PFSK-1 (cell line): ENCODE measurements at regions not wholly inside any gene's neighbourhood (a gene's known extent, or its start where the extent isn't known, plus 50 kb on each side); places are given as distances from the start of the nearest gene placed in this dataset.

ENCODE experiments used
- FOXP2 ChIP-seq: optimal IDR thresholded peaks from 2 replicates; pipeline ENCODE3; 2011; ENCODE audit warnings: borderline replicate concordance, control low read depth, inconsistent platforms; ENCODE audit not compliant: insufficient read depth; ENCODE audit errors: extremely low read length, extremely low read depth
- POLR2AphosphoS5 ChIP-seq: IDR thresholded peaks from 2 replicates; pipeline ENCODE4 v1.6.1; 2012; ENCODE audit warnings: low read depth, mild to moderate bottlenecking, control low read depth, low read length, moderate library complexity
- REST ChIP-seq, 2 experiments: IDR thresholded peaks; 2 replicates each; pipeline versions ENCODE4 v1.6.1 to v1.8.0; 2011 to 2012; ENCODE audit warnings: low read depth in 2 of 2, low read length in 2 of 2, control low read depth in 1 of 2, inconsistent platforms in 1 of 2, mild to moderate bottlenecking in 1 of 2, moderate library complexity in 1 of 2; ENCODE audit not compliant: insufficient read depth in 1 of 2
- SIN3A ChIP-seq: IDR thresholded peaks from 2 replicates; pipeline ENCODE4 v1.6.1; 2012; ENCODE audit warnings: mild to moderate bottlenecking, low read length, moderate library complexity, borderline replicate concordance; ENCODE audit not compliant: insufficient read depth
- TAF1 ChIP-seq: IDR thresholded peaks from 2 replicates; pipeline ENCODE4 v1.6.1; 2012; ENCODE audit warnings: low read length, control low read depth, borderline replicate concordance; ENCODE audit not compliant: insufficient read depth

- TF ChIP-seq FOXP2 = no peak
- no peak for TF ChIP-seq SIN3A
- no peak for TF ChIP-seq REST (IDR thresholded peaks at IDR 0.05; ENCODE audit: insufficient read depth in 1 of 2, low read depth in 2 of 2, low read length in 2 of 2)
- TF ChIP-seq TAF1 = no peak
- no peak for TF ChIP-seq POLR2AphosphoS5
These were observed 786.0 kb upstream of the ZEB2 start for GRCh38 chr2:145305889-145306288.

DNA sequence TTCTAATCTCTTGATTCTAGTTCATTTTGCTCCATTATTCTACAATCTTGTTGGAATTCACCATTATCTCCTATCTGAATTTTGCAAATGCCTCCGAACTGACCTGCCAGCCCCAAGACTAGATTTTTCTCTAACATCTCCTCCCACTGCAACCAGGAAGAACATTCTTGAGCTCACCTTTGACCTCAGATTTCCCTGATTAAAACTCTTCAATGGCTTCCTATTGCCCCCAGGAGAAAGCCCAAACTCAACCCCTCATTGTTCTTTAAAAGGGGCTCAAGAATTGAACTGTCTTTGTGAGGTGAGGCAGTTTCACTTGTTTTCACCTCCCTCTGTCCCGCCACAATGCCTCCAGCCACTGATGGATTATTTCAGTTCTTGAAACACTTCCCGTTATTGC is 784.6 kb upstream of the ZEB2 start:
- no peak for TF ChIP-seq FOXP2
- no peak for TF ChIP-seq SIN3A
- TF ChIP-seq TAF1 = no peak
- TF ChIP-seq REST (IDR thresholded peaks at IDR 0.05; ENCODE audit: insufficient read depth in 1 of 2, low read depth in 2 of 2, low read length in 2 of 2) = no peak
- no peak for TF ChIP-seq POLR2AphosphoS5

DNA sequence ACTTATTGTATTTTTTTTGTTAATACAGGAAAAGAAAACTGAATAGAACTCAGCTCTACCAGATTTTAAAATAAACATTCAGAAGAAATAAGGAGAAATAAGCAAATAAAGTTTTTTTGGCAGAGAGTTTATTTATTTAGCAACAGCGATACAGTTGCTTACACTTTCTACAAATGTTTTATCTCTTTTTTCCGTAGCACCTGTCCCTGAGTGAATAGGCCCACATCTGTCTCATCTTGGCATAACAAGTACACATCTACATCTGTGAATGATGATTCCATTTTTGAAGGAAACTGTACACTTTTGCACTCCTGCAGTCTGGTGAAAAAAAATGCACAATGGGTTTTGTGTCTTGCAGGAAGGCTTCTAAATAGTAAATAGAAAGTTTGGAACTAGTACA is 783.6 kb upstream of the ZEB2 start:
- TF ChIP-seq REST (IDR thresholded peaks at IDR 0.05; ENCODE audit: insufficient read depth in 1 of 2, low read depth in 2 of 2, low read length in 2 of 2) (no peak), POLR2AphosphoS5 (no peak), SIN3A (no peak), FOXP2 (no peak), TAF1 (no peak)

GRCh38 chr2:145302886-145303285 is 783.0 kb upstream of the ZEB2 start:
- TF ChIP-seq REST (IDR thresholded peaks at IDR 0.05; ENCODE audit: insufficient read depth in 1 of 2, low read depth in 2 of 2, low read length in 2 of 2) (no peak), FOXP2 (no peak), POLR2AphosphoS5 (no peak), SIN3A (no peak), TAF1 (no peak)

- TF ChIP-seq FOXP2 (no peak), POLR2AphosphoS5 (no peak), SIN3A (no peak), REST (IDR thresholded peaks at IDR 0.05; ENCODE audit: insufficient read depth in 1 of 2, low read depth in 2 of 2, low read length in 2 of 2) (no peak), TAF1 (no peak)
These were observed 782.5 kb upstream of the ZEB2 start for GRCh38 chr2:145302451-145302850.
